Colonic mucosa (tissue), 4 donors: ENCODE measurements at regions not wholly inside any gene's neighbourhood (a gene's known extent, or its start where the extent isn't known, plus 50 kb on each side); places are given as distances from the start of the nearest gene placed in this dataset.

Experiments used
- DNase-seq: peaks from one replicate; pipeline ENCODE4 v3.0.0-alpha.2; 2020
- H3K27ac ChIP-seq: fragments of 200-600 bp; one replicate; pipeline ENCODE4 v1.8.0; 2021
- H3K27me3 ChIP-seq: fragments of 200-600 bp; one replicate; pipeline ENCODE4 v1.8.0; 2021
- H3K36me3 ChIP-seq: fragments of 200-600 bp; one replicate; pipeline ENCODE4 v1.8.0; 2021
- H3K4me1 ChIP-seq: fragments of 200-600 bp; one replicate; pipeline ENCODE4 v1.8.0; 2021; ENCODE audit warnings: mild to moderate bottlenecking
- H3K4me3 ChIP-seq: fragments of 200-600 bp; one replicate; pipeline ENCODE4 v1.8.0; 2021
- H3K9ac ChIP-seq, 2 donors: one replicate each; pipeline ENCODE4 v1.7.0; 2013; ENCODE audit warnings: control low read depth in 2 of 2, low read depth in 2 of 2, low read length in 2 of 2
- H3K9me3 ChIP-seq: fragments of 200-600 bp; one replicate; pipeline ENCODE4 v1.8.0; 2021
- intact Hi-C: fragments of 100-400 bp; cut with DNase I; formaldehyde crosslinking; loops from one replicate; pipeline ENCODE4 v1.14.1; 2022
- TF ChIP-seq, protein P1 (sequence below): fragments of 200-600 bp; IDR thresholded peaks from one replicate; pipeline ENCODE4 v1.8.0; 2022; ENCODE audit warnings: antibody characterized with exemption, mild to moderate bottlenecking
- donor health status: healthy.
- donor health status: DM: no; HTN: no; CAD: no.
- donor health status: DM: no; HTN: no; CAD: no.

GRCh38 chr4:14337892-14338584 is 664.2 kb upstream of the CPEB2 start:
- intact Hi-C loops: no loop called here
- no peak overlapping the region for H3K27ac ChIP-seq
- no peak overlapping the region for H3K9ac ChIP-seq
- H3K27me3 ChIP-seq: no peaks in the 10 kb centered on the region
- H3K4me1 ChIP-seq: no peaks in the 10 kb centered on the region
- TF ChIP-seq, protein P1, sequence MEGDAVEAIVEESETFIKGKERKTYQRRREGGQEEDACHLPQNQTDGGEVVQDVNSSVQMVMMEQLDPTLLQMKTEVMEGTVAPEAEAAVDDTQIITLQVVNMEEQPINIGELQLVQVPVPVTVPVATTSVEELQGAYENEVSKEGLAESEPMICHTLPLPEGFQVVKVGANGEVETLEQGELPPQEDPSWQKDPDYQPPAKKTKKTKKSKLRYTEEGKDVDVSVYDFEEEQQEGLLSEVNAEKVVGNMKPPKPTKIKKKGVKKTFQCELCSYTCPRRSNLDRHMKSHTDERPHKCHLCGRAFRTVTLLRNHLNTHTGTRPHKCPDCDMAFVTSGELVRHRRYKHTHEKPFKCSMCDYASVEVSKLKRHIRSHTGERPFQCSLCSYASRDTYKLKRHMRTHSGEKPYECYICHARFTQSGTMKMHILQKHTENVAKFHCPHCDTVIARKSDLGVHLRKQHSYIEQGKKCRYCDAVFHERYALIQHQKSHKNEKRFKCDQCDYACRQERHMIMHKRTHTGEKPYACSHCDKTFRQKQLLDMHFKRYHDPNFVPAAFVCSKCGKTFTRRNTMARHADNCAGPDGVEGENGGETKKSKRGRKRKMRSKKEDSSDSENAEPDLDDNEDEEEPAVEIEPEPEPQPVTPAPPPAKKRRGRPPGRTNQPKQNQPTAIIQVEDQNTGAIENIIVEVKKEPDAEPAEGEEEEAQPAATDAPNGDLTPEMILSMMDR: no peak
- H3K36me3 ChIP-seq: no peaks in the 10 kb centered on the region
- H3K9me3 ChIP-seq: no peaks in the 10 kb centered on the region
- no peak for DNase-seq
- no peak overlapping the region for H3K4me3 ChIP-seq

DNA sequence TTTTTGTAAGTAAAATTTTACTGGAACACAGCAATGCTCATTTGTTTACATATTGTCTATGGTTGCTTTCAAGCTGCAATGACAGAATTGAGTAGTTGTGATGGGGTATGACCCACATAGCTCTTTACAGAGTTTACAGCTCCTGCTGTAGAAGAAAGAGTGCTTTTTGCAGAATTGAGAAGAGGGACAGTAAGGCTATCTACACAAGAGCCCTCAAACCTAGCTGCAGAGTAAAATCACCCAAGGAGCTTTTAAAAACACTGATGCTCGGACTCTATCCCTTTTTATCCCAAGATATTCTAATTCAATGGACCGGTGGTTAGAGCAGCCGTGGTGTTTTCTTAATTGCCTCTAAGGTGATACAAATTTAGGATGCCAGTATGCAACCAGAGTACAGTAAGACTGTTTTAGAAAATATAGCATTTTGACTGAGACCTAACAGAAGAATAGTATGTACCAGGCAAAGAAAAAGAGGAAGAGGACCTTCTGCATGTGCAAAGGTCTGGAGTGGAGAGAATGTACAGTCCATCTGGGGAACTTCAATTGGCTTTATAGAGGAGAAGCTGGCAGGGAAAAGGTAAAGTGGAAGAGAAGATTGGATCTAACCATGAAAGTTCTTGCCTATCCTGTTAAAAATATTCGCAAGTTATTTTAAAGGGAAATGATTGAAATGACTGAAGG is 663.6 kb upstream of the CPEB2 start:
- Histone ChIP-seq H3K27ac (no peak overlapping the region), H3K4me1 (no peaks in the 10 kb centered on the region), H3K27me3 (no peaks in the 10 kb centered on the region), H3K9ac (no peak overlapping the region), H3K4me3 (no peak overlapping the region), H3K9me3 (no peaks in the 10 kb centered on the region), H3K36me3 (no peaks in the 10 kb centered on the region)
- no peak for DNase-seq
- TF ChIP-seq, protein P1: no peak
- intact Hi-C loops: no loop called here

DNA sequence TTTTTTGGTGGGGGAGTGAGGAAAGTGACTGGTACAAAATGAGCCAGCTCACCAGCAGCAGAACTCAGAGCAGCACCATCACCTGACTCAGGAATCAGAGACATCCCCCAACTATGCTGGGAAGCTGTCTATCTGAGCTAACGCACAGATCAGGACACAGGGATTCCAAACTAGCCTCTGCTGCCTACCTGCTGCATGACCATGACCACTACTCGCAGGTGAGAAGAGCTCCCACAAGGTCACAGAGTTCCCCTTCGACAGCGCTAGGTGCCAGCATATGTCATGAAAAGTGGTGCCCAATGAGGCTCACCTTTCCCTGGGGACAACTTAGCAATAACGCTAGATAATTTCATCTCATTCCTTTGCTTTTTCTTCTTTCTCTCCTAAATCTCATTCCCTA is 662.6 kb upstream of the CPEB2 start:
- TF ChIP-seq, protein P1: no peak
- Histone ChIP-seq H3K4me1 (no peaks in the 10 kb centered on the region), H3K4me3 (no peak overlapping the region), H3K27ac (no peak overlapping the region), H3K9me3 (no peaks in the 10 kb centered on the region), H3K36me3 (no peaks in the 10 kb centered on the region), H3K27me3 (no peaks in the 10 kb centered on the region), H3K9ac (no peak overlapping the region)
- DNase-seq: no peak
- intact Hi-C loops: no loop called here

DNA sequence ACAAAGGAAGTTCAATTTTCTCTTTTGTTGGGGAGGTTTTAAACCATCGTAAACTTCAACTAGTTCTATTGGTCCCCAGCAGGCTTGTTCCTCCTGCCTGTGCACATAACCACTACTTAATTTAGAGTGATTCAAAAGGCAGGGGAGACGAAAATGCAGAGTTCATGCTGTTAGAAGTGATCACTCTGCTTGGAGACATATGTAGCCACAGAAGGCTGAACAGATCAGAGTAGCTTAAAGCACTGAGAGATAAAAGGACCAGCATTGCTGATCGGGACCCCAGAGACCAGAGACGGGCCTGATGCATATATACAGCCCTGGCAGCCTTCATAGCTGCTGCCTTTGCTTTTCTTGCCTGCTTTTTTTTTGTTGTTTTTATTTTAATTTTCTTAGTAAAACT is 662.0 kb upstream of the CPEB2 start:
- intact Hi-C loops: no loop called here
- Histone ChIP-seq H3K36me3 (no peaks in the 10 kb centered on the region), H3K9me3 (no peaks in the 10 kb centered on the region), H3K4me1 (no peaks in the 10 kb centered on the region), H3K27ac (no peak overlapping the region), H3K27me3 (no peaks in the 10 kb centered on the region), H3K4me3 (no peak overlapping the region), H3K9ac (no peak overlapping the region)
- DNase-seq: no peak
- TF ChIP-seq, protein P1: no peak

DNA sequence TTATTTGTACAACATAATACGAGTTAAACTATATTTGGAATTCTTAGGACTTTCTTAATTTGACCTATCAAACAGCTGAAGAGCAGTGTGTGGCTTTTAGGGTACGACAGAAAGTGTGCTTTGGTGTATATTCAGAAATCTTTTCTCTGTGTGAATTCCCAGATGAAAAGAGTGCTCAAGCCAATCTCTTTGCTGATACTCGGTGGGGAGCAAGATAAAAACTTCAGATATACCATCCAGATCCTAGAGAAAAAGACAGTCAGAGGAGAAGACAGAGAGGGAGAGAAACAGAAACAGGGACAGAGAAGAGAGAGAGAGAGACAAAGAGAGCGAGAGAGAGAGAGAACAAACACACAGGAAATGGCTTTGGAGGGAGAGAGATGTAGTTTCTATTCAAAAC is 658.3 kb upstream of the CPEB2 start:
- intact Hi-C loops: no loop called here
- DNase-seq: no peak
- no peak overlapping the region for H3K27ac ChIP-seq
- no peaks in the 10 kb centered on the region for H3K27me3 ChIP-seq
- H3K36me3 ChIP-seq: no peaks in the 10 kb centered on the region
- TF ChIP-seq, protein P1: no peak
- no peaks in the 10 kb centered on the region for H3K9me3 ChIP-seq
- H3K4me1 ChIP-seq: no peaks in the 10 kb centered on the region
- H3K9ac ChIP-seq: no peak overlapping the region
- H3K4me3 ChIP-seq: no peak overlapping the region
